ENCODE measurements at regions not wholly inside any gene's neighbourhood (a gene's known extent, or its start where the extent isn't known, plus 50 kb on each side); places are given as distances from the start of the nearest gene placed in this dataset.

GRCh38 chr10:91709394-91709798 is 76.5 kb upstream of the PPP1R3C start:
- no peaks in the 10 kb centered on the region for H3K27me3 ChIP-seq (ENCODE audit: insufficient read depth)
- H2AFZ ChIP-seq (ENCODE audit: low read depth), result no peak overlapping the region
- no peaks in the 10 kb centered on the region for H3F3A ChIP-seq (replicated peaks; ENCODE audit: insufficient read depth)
- H3K9me3 ChIP-seq, result no peaks in the 10 kb centered on the region
- ChIA-PET POLR2A (no interaction called here), CTCF (no interaction called here)
- no peaks in the 10 kb centered on the region for H3K9me2 ChIP-seq
- TF ChIP-seq NFIC (IDR thresholded peaks at IDR 0.05; ENCODE audit: borderline replicate concordance), result no peak
- no peak for TF ChIP-seq MXI1 (IDR thresholded peaks at IDR 0.05; ENCODE audit: low read depth, low read length)
- TF ChIP-seq SMC3 (IDR thresholded peaks at IDR 0.05; ENCODE audit: low read depth, low read length), result no peak
- TF ChIP-seq JUND (IDR thresholded peaks at IDR 0.05), result no peak
- no peak for TF ChIP-seq TCF12 (IDR thresholded peaks at IDR 0.05)
- no peak for TF ChIP-seq FOXJ3 (CRISPR knock-in tag; IDR thresholded peaks at IDR 0.05)
- TF ChIP-seq REST (IDR thresholded peaks at IDR 0.05; ENCODE audit: low read depth, low read length), result no peak
- TF ChIP-seq PBX3 (IDR thresholded peaks at IDR 0.05), result no peak
- TF ChIP-seq RAD21 (IDR thresholded peaks at IDR 0.05; ENCODE audit: low read length), result no peak
- TF ChIP-seq RXRA (IDR thresholded peaks at IDR 0.05; ENCODE audit: borderline replicate concordance, low read depth), result no peak
- no peak for TF ChIP-seq POLR2AphosphoS5 (IDR thresholded peaks at IDR 0.05; ENCODE audit: low read depth, low read length)
- no peak for TF ChIP-seq CTCF (IDR thresholded peaks at IDR 0.05)
- H3K27ac ChIP-seq (ENCODE audit: low read depth in 2 of 2, low read length in 1 of 2), result no peak overlapping the region
- 88% methylated on average over 1 of the region's 1 CpG for WGBS (ENCODE audit: low lambda C conversion rate)
- H3K79me2 ChIP-seq (ENCODE audit: insufficient read depth), result no peaks in the 10 kb centered on the region
- DNase-seq, result no peak
- H4K20me1 ChIP-seq (ENCODE audit: insufficient read depth), result no peaks in the 10 kb centered on the region
- H3K4me3 ChIP-seq (ENCODE audit: low read depth in 2 of 2, low read length in 1 of 2), result no peak overlapping the region
- H3K9ac ChIP-seq, result no peak overlapping the region
- no peaks in the 10 kb centered on the region; a peak in 1 of 4 replicates for H3K4me1 ChIP-seq (ENCODE audit: control insufficient read depth in 1 of 2, insufficient read depth in 2 of 2, low read depth in 1 of 2, low read length in 1 of 2)
- H3K36me3 ChIP-seq (replicated peaks in 1 of 2; ENCODE audit: control insufficient read depth in 1 of 2, insufficient read depth in 2 of 2, low read length in 1 of 2), result no peaks in the 10 kb centered on the region
- H3K4me2 ChIP-seq, result no peak overlapping the region

Measured in SK-N-SH (cell line).